Raji (cell line): ENCODE measurements at regions not wholly inside any gene's neighbourhood (a gene's known extent, or its start where the extent isn't known, plus 50 kb on each side); places are given as distances from the start of the nearest gene placed in this dataset.

Experiments used
- POLR2A ChIP-seq: IDR thresholded peaks from 2 replicates; pipeline ENCODE4 v1.6.1; 2011; ENCODE audit warnings: low read depth, low read length, control low read depth; ENCODE audit not compliant: insufficient read depth

- no peak for TF ChIP-seq POLR2A
Observed at GRCh38 chr13:73684750-73685149, 449.5 kb downstream of the KLF12 start.

GRCh38 chr13:73684286-73684685, 449.9 kb downstream of the KLF12 start:
- TF ChIP-seq POLR2A: no peak

GRCh38 chr13:73683746-73684145, 450.5 kb downstream of the KLF12 start:
- TF ChIP-seq POLR2A: no peak

GRCh38 chr13:73681779-73682178, 452.4 kb downstream of the KLF12 start:
- TF ChIP-seq POLR2A: no peak

- no peak for TF ChIP-seq POLR2A
Observed at GRCh38 chr13:73681015-73681414, 453.2 kb downstream of the KLF12 start.

GRCh38 chr13:73677048-73677601, 457.1 kb downstream of the KLF12 start:
- no peak for TF ChIP-seq POLR2A

- TF ChIP-seq POLR2A: no peak
Observed at GRCh38 chr13:73676550-73677047, 457.6 kb downstream of the KLF12 start.

- TF ChIP-seq POLR2A: no peak
Observed at GRCh38 chr13:73675821-73676220, 458.4 kb downstream of the KLF12 start.

- no peak for TF ChIP-seq POLR2A
Observed at GRCh38 chr13:73674570-73674969, 459.6 kb downstream of the KLF12 start.

GRCh38 chr13:73673931-73674330, 460.3 kb downstream of the KLF12 start:
- no peak for TF ChIP-seq POLR2A

GRCh38 chr13:73672492-73672891, 461.7 kb downstream of the KLF12 start:
- TF ChIP-seq POLR2A: no peak

GRCh38 chr13:73671732-73672131, 462.5 kb downstream of the KLF12 start:
- TF ChIP-seq POLR2A: no peak

GRCh38 chr13:73671011-73671410, 463.2 kb downstream of the KLF12 start:
- TF ChIP-seq POLR2A: no peak

GRCh38 chr13:73667756-73668155, 466.4 kb downstream of the KLF12 start:
- TF ChIP-seq POLR2A: no peak

- TF ChIP-seq POLR2A: no peak
Observed at GRCh38 chr13:73665261-73665660, 468.9 kb downstream of the KLF12 start.

- TF ChIP-seq POLR2A: no peak
Observed at GRCh38 chr13:73664851-73665250, 469.4 kb downstream of the KLF12 start.

- no peak for TF ChIP-seq POLR2A
Observed at GRCh38 chr13:73662833-73663232, 471.4 kb downstream of the KLF12 start.

GRCh38 chr13:73661687-73662425, 472.3 kb downstream of the KLF12 start:
- TF ChIP-seq POLR2A: no peak

GRCh38 chr13:73661066-73661465, 473.1 kb downstream of the KLF12 start:
- no peak for TF ChIP-seq POLR2A
